PC-3 (cell line): ENCODE measurements at regions not wholly inside any gene's neighbourhood (a gene's known extent, or its start where the extent isn't known, plus 50 kb on each side); places are given as distances from the start of the nearest gene placed in this dataset.

Experiments used
- CTCF ChIP-seq: fragments of 300-600 bp; sonication (generic); conservative IDR thresholded peaks from 2 replicates; pipeline ENCODE4 v1.5.1; 2017; ENCODE audit warnings: antibody characterized with exemption, low read depth, mild to moderate bottlenecking, low read length
- EZH2 ChIP-seq: fragments of 300-600 bp; sonication (generic); IDR thresholded peaks from one replicate; pipeline ENCODE4 v1.6.1; 2017; ENCODE audit warnings: antibody characterized with exemption, mild to moderate bottlenecking, low read length; ENCODE audit not compliant: unreplicated experiment
- EZH2phosphoT487 ChIP-seq: fragments of 300-600 bp; sonication (generic); IDR thresholded peaks from 2 replicates; pipeline ENCODE4 v1.6.1; 2018; ENCODE audit warnings: mild to moderate bottlenecking, antibody characterized with exemption, low read length, borderline replicate concordance

GRCh38 chr15:95205077-95205476, 973.7 kb downstream of the MCTP2 start:
- TF ChIP-seq CTCF: no peak
- TF ChIP-seq EZH2: no peak
- TF ChIP-seq EZH2phosphoT487: no peak
